Skin epidermis (tissue), 12 donors: ENCODE measurements at regions not wholly inside any gene's neighbourhood (a gene's known extent, or its start where the extent isn't known, plus 50 kb on each side); places are given as distances from the start of the nearest gene placed in this dataset.

Experiments
- H3K27ac ChIP-seq, 21 experiments: fragments of 200-600 bp; sonication (generic) in 11 of 21; one replicate each; pipeline ENCODE4 v1.5.0; 2020; ENCODE audit warnings: mild to moderate bottlenecking in 3 of 21, inconsistent platforms in 2 of 21, moderate library complexity in 2 of 21
- H3K4me3 ChIP-seq, 7 experiments: fragments of 200-600 bp; sonication (generic) in 2 of 7; one replicate each; pipeline ENCODE4 v1.5.0; 2020; ENCODE audit warnings: inconsistent platforms in 2 of 7, mild to moderate bottlenecking in 2 of 7, moderate library complexity in 1 of 7

DNA sequence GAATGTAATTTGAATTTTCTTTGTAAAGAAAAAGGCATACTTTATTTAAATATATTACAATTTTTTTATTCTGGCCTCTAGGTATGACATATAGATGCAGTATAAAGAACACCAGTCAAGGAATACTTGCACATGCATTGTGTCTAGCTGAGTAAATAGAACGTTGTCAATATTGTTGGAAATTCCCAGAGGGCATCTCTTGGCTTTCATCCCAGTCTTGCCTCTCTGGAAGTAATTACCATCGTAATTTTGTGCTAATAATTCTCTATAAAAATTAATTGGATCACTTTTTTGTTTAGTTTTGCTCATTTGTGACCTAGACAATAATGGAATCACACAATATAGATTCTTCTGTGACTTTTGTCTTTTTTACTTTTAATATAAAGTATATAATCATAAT lies 1052.3 kb upstream of the CELF2 start:
- H3K4me3 ChIP-seq = no peak overlapping the region
- H3K27ac ChIP-seq = no peak overlapping the region

DNA sequence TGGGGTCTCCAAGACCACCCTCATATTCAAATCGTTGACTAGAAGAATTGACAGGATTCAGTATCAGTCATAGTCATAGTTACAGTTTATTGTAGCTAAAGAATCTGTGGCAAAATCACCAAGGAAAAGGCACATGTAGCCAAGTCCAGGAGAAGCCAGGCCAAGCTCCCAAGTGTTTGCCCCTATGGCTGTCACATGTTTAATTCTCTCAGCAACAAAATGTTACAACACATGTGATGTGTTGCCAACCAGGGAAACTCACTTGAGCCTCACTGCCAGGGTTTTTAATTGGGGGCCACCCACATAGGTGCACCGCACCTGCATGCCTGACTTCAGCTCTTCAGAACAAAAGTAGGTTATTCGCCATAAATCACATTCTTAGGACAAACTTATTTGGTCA lies 1030.9 kb upstream of the CELF2 start:
- Histone ChIP-seq H3K4me3 (no peak overlapping the region), H3K27ac (no peak overlapping the region)

DNA sequence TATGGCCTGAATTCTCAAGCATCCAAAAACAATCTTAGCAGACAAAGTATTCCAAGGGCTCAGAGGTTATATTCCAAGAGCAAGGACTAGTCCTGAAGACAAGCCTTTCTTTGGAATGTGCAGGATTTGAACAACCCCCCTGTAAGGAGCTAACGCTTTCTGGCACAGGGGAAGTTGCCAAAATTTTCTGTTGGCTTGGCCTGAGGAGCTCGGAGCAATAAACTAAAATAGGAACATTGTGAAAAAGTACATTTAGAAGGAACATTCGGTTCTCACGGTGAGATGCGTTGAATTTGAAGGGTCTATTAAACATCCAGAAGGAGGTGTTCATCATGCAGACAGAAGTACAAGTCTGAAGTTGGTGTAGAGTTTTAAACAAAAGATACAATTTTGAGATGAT lies 1030.5 kb upstream of the CELF2 start:
- no peak overlapping the region for H3K27ac ChIP-seq
- H3K4me3 ChIP-seq = no peak overlapping the region

DNA sequence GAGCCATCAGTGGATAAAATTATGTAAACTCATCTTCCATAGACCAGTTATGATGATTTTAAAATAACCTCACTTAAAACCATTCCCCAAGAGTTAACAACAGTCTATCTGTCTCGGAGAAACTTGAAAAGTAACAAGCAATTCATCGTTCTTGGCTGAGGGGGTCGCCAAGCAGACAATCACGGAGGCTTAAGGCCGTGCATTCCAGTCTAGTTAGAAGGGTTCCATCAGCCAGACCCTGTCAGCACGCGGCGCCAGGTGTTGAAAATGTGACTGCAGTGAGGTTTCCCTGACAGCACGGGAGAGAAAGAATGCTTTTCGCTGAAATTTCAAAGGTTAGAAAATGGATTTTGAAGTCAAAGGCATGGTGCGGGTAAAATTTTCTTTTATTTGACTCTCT lies 1025.0 kb upstream of the CELF2 start:
- no peak overlapping the region for H3K4me3 ChIP-seq
- no peak overlapping the region for H3K27ac ChIP-seq

DNA sequence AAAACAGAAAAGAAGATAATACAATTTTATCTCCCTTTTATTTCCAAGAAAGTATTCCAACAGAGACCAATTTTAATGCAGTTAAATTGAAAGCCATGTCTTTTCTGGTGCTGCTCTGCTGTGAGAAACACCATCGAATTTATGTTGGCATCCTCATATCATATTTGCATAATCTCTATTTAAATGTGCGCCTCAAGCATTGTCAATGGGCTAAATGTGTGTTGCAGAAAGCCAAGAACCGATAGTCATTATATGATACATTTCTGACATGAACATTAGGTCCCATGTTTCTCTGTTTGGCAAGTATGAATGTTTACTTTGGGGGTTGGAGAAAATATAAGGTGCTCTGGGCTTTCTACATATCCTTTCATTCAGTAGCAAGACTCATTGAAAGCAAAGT lies 1023.5 kb upstream of the CELF2 start:
- Histone ChIP-seq H3K4me3 (no peak overlapping the region), H3K27ac (no peak overlapping the region)

DNA sequence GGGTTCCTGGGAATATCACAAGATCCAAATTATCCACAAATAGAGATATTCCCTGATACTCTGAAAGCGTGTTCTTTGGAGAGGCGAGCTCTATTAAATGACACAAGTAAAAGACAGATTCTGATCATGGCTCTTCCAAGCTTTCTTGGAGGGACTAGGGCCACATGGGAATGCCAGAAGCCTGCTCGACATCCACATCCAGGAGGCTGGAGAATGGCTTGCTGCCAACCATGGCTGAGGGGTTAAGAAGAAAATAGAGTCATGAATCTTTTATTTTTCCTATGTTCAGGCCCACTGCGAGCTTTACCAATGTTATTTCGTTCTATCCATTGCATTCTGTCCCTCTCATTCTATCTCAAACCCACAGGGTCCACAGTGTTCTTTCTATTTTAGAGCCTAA lies 1018.0 kb upstream of the CELF2 start:
- H3K4me3 ChIP-seq = no peak overlapping the region
- H3K27ac ChIP-seq = no peak overlapping the region

DNA sequence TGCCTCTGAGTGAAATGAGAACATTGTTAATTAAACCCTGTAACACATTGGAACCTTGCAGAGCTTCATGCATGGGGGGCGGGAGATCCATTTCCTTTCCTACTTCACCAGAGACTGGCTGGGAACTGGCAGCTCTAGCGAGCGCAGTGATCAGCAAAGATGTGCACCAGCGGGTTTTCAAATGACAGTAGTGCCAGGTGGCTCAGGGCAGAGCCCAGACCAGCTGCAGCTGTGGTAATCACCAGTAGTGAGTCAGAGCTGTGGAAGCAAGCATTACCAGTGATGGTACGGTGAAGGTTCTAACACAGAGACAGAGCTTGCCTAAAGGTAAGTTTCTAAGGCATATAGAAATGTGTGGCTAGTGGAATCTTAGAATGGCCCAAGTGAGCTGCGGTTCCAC lies 1009.7 kb upstream of the CELF2 start:
- no peak overlapping the region for H3K27ac ChIP-seq
- H3K4me3 ChIP-seq = no peak overlapping the region

DNA sequence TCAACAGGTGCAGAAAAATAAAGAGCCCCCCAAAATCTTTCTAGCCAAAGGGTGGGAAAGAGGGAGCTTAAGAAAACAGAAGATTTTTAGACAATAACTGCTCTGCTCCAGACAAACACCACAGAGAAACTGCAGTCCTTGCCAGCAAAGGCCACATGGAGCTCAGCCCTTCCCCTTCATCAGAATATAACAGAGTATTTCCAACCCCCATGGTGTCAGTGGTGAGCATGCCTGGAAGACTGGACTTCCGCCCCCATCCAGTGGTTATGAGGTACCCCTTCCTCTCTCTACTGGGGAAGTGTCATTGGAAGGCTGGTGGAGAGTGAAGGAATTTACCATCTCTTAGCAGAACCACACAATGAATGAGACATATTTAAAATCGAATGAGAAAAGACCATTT lies 1007.3 kb upstream of the CELF2 start:
- H3K4me3 ChIP-seq = no peak overlapping the region
- H3K27ac ChIP-seq = no peak overlapping the region

DNA sequence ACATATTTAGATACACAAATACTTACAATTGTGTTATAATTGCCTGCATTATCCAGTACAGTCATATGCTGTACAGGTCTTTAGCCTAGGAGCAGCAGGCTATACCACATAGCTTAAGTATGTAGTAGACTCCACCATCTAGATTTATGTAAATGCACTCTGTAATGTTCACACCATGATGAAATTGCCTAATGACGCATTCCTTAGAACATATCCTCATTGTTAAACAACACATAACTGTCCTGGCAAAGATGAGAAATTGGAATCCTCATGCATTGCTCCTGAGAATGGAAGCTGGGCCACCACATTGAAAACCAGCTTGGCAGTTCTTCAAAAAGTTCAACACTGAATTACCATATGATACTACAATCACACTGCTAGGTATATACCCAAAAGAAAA lies 1002.8 kb upstream of the CELF2 start:
- H3K27ac ChIP-seq = no peak overlapping the region

DNA sequence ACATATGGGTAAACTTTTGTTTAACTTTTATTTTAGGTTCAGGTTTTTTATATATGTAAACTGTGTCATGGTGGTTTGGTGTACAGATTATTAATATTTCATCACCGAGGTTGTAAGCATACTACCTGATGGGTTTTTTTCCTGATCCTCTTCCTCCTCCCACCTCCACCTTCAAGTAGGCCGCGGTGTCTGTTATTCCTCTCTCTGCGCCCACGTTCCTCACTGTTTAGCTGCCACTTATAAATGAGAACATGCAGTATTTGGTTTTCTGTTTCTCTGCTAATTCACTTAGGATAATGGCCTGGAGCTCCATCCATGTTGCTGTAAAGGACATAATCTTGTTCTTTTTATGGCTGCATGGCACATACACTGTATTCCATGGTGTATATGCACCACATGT lies 1000.0 kb upstream of the CELF2 start:
- no peak overlapping the region for H3K27ac ChIP-seq
- no peak overlapping the region for H3K4me3 ChIP-seq

More for the DNA sequence above, 1002.8 kb upstream of the CELF2 start:
- H3K4me3 ChIP-seq = no peak overlapping the region

DNA sequence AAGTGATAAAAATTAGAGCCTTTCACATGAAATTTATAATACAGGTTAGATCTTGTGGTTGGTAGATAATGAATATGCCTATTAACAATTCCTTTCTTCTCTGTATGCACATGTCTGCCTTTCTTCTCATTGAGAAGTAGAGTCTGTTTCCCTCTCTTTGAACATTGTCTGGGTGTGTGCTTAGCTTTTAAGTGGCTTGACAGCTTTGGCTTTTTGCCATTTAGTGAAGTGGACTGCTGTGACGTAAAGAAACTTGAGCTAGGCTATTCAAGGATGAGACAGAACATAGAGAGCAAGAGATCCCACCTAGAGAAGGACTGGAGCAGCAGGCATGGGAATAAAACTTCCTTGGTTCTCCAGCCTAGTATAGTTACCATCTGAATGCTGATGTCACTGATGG lies 996.7 kb upstream of the CELF2 start:
- Histone ChIP-seq H3K4me3 (no peak overlapping the region), H3K27ac (no peak overlapping the region)

DNA sequence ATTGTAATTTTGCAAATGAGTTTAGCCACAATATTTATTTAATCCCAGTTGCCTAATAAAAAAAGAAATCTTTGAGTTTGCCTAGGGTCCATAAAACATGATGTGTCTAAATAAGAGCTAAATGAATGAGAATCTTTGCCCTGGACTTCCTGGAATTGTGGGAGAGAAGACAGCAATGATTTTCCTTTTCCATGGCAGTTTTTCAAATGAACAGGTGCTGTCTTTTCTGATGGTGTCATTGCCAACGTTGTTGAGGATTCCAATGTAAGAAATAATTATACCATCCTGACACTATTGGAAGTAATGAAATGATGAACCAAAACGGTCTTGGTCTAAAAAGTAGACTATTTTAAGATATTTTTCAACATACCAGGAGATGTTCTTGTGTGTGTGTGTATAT lies 984.7 kb upstream of the CELF2 start:
- Histone ChIP-seq H3K4me3 (no peak overlapping the region), H3K27ac (no peak overlapping the region)

DNA sequence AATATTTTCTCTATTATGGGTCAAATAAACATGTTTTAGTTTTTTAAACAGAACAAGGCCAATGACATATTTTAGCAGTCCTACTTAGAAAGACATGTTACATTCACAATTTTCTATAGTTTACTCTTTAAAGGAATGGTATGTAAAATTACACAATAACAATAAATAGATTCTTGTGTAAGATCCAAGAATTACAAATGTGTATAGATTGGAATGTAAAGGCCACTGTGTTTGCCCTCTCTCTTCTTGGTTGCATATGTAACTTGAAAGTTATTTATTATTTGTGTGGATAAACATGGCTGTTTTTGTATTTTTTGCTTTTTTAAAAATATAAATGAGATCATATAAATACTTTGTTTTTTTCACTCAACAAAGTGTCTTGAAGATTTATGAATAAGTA lies 979.3 kb upstream of the CELF2 start:
- H3K27ac ChIP-seq = no peak overlapping the region
- no peak overlapping the region for H3K4me3 ChIP-seq

DNA sequence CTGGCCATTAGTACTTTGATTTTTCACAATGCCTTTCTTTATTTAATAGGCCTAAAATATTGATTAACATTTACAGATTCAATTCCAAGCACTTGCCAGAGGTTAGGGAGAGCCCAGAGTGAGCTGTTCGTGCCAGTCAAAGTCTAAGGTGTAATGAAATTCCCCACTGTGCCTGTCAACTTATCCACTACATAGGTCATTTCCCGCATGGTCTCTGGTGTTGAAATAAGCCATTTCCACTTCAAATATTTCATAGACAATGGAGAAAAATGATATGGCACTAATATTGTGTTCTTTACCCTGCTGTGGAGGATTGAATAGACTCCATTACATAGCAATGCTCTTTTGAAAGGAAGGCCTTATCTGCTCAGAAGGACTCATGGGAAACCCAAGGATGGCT lies 978.1 kb upstream of the CELF2 start:
- Histone ChIP-seq H3K27ac (no peak overlapping the region), H3K4me3 (no peak overlapping the region)

DNA sequence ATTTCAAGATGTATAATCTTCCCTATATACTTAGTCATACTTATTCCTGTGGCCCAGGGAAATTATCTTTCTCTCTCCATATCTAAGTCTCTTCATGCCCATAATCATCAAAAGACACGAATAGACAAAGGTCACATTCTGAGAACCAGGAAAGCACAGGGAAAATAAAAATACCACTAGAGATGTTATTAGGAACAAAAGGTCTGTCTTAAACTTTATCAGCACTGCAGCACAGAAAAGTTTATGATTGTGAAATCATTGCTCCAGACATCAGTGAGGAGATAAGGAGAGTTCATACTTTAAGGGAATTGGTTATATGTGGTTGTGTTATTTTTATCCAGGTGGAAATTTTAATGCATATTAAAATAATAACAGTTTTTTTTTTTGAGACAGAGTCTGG lies 974.6 kb upstream of the CELF2 start:
- H3K4me3 ChIP-seq = no peak overlapping the region
- no peak overlapping the region for H3K27ac ChIP-seq

DNA sequence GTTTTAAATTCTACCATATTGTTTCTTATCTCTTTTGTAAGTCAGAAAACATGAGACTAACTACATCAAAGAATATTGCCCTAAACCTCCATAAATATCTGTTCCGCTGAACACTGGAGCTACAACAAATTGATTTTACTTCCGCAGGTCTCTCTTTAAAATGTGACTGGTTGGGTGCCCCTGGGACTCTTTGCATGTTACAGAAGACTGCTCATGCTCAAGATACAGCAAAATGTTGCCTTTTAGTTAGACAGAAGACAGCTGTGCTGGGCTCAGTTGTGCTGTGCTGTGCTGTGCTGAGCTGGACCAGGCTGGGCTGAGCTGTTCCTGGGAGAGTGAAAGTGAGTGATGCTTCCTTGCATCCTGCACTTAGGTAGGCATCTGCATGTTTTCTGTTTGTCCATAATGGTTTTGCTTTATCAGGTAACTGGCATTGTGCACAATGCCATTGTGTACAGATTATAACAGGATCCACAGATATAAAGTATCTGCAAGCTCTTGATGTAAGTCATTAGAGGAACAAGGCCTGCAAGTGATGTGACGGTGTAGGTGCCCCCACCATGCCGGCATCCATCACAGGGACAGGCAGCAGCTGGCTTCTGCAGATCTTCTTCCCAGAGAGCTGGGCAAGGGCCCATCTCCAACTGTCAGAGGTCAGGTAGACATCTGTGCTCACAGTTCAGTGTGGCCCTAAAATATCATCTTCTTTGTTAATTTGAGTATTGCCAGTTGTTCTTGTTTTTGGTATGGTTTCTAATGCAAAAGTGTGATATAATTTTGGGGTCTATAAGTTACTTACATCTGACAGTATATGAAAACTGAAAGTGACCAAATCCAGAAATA lies 972.5 kb upstream of the CELF2 start:
- no peak overlapping the region for H3K4me3 ChIP-seq
- H3K27ac ChIP-seq = no peak overlapping the region

DNA sequence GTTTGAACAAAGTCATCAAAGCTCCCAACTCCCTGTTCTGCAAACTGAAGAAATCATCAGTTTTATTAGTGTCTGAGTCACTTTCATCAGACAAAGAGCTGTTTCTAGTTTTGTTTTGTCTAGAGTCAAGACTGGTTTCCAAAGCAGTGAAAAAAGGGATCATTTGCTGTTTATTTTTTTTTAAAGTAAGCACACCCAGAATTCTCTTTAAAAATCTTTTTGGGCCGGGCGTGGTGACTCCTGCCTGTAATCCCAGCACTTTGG lies 972.0 kb upstream of the CELF2 start:
- no peak overlapping the region for H3K27ac ChIP-seq
- H3K4me3 ChIP-seq = no peak overlapping the region

DNA sequence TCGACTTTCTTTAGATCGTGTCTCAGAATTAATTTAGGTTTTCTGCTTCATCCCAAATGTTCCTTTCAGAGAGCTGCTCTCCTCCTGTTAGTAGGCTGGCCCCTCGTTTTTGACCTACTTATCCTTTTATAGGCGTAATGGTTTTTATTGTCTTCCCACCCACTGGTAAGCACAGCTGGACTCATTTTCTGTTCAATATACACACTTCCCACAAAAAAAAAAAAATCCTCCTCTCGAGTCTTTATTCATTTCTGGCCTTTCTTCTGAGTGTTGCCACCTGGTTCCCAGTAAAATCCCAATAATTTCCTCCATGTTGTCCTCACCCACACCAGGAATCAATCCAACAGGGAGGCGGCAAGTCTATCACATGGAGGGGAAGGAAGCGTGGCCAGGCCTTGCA lies 970.2 kb upstream of the CELF2 start:
- H3K27ac ChIP-seq = no peak overlapping the region
- H3K4me3 ChIP-seq = no peak overlapping the region

DNA sequence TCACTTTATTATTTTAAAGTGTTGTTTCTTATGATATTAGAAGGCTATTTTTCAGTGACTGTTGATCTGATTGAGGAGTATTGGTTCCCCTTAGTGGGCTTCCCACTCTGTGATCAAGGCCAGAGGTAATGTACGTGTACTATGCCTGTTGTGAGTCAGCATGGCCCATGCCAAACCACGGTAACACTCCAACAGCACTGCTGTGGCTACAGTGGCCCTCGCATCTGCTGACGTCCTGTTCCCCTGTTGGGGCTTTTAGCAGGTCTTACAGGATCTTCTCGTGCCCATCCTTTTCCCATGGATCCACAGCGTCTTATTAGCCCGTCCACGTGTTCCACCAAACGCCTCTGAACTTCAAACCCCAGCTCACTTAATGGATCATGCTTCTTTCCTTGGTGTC lies 964.6 kb upstream of the CELF2 start:
- Histone ChIP-seq H3K4me3 (no peak overlapping the region), H3K27ac (no peak overlapping the region)

DNA sequence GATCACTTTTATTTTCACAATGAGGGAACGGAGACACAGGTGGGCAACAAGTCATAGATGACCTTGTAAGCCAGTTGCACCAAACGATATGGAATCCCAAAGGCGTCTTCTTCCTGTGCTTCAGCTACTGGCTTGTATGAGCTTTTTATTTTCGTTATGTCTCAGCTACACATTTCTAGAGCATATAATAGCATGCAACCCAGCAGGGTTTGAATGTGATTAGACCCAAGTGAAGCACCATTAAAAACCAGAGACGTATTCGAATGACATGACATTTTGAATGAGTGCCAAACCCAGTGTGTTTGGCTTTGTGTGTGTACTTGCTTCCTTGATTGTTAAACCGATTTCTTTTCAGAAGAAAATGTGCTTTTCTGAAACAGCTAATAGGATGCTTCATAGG lies 963.2 kb upstream of the CELF2 start:
- Histone ChIP-seq H3K27ac (no peak overlapping the region), H3K4me3 (no peak overlapping the region)

DNA sequence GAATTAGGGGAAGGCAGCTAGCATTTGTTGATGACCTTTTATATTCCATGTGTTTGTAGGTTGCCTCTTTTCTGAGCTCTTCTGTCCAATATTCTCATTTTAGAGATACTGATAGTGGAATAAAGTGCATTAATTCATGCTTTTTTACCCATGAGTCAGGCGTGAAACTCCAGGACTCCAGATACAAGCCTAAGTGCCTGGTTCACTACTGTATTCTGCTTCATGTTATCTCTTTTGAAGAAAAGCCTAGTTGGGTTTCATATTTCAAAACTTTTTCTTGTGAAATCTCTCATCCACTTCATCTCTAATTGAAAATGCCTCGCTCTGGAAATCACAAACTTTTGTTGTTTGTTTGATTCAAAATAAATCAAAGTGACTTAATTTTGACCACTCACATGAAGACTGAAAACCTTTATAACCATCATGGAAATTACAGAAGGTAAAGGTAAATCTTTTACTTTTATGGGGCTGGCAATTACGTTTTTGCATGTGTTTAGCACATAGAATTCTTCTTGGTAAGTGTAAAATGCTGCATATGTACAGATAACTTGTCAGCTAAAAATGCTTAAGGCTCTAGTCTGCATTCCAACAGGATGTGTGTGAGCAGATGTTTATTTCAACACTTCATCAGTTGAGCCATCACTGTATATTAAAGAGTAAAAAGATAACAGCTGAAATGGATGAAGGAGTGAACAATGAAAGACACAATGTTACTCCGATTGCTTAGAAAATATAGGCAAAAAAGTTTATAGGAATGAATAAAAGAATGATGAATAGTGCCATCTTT lies 961.8 kb upstream of the CELF2 start:
- H3K27ac ChIP-seq = no peak overlapping the region

DNA sequence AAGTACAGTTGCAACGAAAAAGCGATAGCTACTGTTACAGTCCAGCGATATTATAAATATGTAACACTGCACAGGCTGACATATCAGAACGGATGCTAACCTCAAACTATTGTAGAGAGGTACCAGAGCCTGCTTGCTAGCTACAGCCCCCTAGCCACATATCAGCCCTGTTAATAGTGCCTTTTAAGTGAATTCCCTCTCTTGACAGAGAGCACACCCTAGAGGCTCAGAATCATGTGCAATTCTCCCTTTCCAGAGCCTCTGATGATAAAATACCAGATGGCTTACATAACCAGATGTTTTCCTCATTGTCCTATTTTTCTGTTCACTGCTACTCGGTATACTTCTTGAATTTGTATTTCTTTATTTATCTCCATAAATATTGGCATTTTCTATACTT lies 960.7 kb upstream of the CELF2 start:
- Histone ChIP-seq H3K4me3 (no peak overlapping the region), H3K27ac (no peak overlapping the region)

More for the DNA sequence above, 961.8 kb upstream of the CELF2 start:
- no peak overlapping the region for H3K4me3 ChIP-seq
